HG03439 (cell line): ENCODE measurements at regions not wholly inside any gene's neighbourhood (a gene's known extent, or its start where the extent isn't known, plus 50 kb on each side); places are given as distances from the start of the nearest gene placed in this dataset.
"Not testable (repeated sequence)": the region's sequence is repeated elsewhere in the genome, so short reads cannot be mapped to it uniquely, and the experiment has no call there.

Source experiments
- ATAC-seq: cut with Tn5 transposase; IDR thresholded peaks from one replicate; pipeline ENCODE4 v1.9.1; 2021; ENCODE audit warnings: mild to moderate bottlenecking, moderate library complexity; ENCODE audit not compliant: unreplicated experiment

GRCh38 chr9:26176628-26177027, 498.4 kb upstream of the TUSC1 start:
- no peak for ATAC-seq

DNA sequence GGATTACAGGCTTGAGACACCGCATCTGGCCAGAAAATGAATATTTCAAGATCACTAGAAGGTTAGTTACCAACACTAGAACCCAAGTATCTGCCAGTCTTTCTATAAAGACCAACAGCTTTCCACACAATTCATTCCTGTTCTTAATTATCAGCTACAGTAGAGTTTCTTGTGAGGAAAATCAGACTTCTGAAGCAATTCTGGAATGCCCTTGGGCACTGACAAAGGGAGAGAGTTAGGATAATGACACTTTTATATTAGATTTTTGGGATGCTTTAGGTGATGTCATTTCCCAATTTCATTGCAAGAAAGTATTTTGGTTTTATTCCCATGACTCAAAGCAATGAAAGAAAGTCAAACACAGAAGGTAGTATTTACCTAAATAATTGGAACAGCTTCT, 497.0 kb upstream of the TUSC1 start:
- ATAC-seq, result no peak

GRCh38 chr9:26172301-26172700, 494.1 kb upstream of the TUSC1 start:
- ATAC-seq, result no peak

GRCh38 chr9:26171691-26172090, 493.4 kb upstream of the TUSC1 start:
- ATAC-seq, result no peak

DNA sequence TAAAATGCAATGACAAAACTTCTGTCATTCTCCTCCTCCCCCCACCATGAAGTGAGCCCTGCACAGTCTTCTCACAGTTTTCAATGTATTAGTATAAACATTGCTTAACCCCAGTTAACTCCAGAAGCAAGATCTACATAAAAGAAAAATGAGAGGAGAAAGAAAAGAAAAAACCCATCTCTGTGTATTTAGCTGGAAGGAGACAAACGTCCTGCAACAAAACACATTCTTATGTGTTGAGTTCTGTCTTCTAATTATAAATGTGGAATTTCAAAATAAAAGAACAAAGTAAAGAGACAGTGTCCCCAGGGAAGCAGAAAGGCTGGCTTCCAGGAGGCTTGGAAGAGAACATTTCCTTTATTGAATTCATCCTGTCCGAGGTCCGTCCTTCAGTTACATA, 491.9 kb upstream of the TUSC1 start:
- ATAC-seq, result no peak

GRCh38 chr9:26169708-26170107, 491.5 kb upstream of the TUSC1 start:
- no peak for ATAC-seq

GRCh38 chr9:26166537-26166936, 488.3 kb upstream of the TUSC1 start:
- ATAC-seq, result no peak

GRCh38 chr9:26165426-26165825, 487.2 kb upstream of the TUSC1 start:
- no peak for ATAC-seq

DNA sequence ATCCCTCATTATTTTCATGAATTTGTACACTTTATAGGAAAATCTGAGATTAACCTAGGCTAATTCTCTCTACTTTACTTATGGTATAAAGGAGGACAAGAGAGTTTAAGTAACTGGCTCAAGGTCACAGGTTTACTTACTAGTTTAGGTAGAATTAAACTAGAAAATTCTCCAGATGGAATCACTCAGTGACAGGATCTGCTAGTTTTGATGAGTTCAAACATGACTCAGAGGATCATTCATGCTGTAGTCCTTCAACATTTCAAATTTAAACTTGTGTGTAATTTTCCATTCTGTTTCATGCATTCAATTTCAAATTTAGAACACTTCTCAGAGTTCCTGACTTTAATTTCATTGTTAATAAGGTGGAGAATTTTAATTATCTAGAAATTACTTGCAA, 485.7 kb upstream of the TUSC1 start:
- ATAC-seq, result no peak

DNA sequence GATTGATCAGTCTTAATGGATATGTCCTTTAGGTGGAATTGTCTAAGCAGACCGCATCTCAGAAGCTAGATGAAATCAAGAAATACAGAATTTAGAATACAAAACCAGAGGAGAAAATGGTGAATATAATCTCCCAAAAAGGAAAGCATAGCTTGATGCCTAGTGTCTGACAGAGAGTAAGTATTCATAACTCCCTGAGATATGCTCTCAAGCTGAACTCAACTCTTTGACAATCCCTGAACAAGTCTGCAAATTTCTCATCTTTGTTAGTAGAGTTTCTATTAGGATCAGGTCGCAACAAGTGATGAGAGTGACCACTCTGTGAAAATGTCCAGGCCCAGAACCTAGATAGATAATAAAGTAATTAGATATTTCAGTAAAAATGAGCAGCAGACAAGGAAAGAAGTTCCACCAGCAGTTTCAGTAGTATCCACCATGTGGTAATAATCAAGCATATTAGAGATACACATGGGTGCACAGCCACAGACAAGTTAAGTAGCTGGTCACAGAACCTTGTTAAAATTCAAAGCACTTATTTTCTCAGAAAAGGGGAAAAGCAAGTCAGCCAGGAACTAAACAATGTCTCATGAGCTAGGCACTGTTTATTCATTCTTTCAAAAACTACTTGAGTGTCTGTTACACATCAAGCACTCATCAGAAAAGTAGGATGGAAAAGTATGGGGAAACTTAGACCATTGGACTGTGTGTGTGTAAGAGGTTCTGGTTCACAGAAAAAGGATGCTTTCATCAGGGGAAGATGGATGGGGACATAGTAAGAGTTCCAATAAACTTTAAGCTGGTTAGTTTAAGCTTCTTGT, 481.5 kb upstream of the TUSC1 start:
- no peak for ATAC-seq

- ATAC-seq, result no peak
Measured at GRCh38 chr9:26158631-26159150, 480.4 kb upstream of the TUSC1 start.

DNA sequence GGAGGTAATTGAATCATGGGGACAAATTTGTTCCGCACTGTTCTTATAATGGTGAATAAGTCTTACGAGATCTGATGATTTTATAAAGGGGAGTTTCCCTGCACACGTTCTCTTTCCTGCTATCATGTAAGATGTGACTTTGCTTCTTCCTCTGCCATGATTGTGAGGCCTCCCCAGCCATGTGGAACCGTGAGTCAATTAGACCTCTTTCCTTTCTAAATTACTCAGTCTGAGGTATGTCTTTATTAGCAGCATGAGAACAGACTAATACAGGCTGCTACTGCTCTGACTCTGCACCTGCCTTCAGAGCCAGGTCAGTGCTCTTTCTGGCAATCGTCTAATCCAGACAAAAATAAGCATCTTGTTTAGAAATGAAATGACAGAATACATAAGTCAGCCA, 479.2 kb upstream of the TUSC1 start:
- ATAC-seq, result peak; percentile 93

- no peak for ATAC-seq
Measured at GRCh38 chr9:26152350-26152749, 474.1 kb upstream of the TUSC1 start.

GRCh38 chr9:26148128-26148527, 469.9 kb upstream of the TUSC1 start:
- ATAC-seq, result no peak

GRCh38 chr9:26145938-26146337, 467.7 kb upstream of the TUSC1 start:
- ATAC-seq, result no peak

DNA sequence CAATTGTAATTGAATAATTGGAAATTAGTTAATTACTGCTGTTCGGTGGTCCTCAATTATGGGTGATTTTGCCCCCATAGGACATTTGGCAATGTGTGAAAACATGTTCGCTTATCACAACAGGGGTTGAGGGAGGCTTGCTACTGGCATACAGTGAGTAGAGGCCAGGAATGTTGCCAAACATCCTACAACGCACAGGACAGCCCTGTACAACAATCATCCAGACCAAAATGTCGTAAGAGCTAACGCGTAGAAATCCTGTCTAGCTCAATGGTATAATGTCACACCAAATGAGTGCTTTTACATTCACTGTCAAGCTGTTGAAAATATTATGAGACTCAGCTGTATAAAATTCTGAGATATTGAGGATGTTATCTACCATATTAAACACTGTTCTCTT, 464.4 kb upstream of the TUSC1 start:
- ATAC-seq, result no peak

DNA sequence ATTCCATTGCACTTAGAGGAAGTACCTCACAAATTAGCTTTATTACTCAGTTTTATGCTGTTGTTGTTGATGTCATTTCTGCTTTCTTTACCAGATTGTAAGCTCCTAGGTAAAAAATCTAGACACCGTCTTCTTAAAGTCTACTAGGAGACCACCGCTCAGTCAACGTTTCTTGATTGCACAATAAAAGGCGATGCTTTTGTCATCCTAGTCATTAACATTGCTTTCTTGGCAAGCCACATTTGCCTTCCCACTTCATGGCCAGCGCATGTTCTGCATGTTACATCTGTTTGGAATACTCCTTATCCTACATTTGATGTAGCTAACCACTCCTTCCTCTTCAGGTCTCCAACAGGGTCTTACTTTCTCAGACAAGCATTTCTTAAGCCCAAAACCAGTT, 464.0 kb upstream of the TUSC1 start:
- ATAC-seq, result no peak

GRCh38 chr9:26133537-26133936, 455.3 kb upstream of the TUSC1 start:
- no peak for ATAC-seq

- ATAC-seq, result no peak
Measured at GRCh38 chr9:26132746-26133312, 454.6 kb upstream of the TUSC1 start.

DNA sequence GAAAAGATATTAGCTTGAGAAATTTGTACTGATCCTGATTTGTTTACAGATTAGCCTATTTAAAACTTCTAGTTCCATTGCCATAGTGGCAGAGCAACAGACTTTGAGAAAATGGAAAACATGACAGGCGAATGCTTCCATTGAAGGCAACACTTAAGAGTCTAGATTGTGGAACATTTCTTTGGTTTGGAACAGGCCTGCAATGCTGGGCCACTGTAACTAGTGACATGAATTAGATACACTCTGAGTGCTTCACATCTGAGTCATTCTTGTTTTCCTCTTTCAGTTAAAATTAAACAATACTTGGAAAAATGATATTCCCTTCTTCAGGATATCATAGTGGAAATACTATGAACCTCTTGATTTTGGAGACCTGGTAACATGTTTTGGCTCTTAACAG, 453.6 kb upstream of the TUSC1 start:
- ATAC-seq, result no peak

- no peak for ATAC-seq
Measured at GRCh38 chr9:26129217-26129616, 451.0 kb upstream of the TUSC1 start.

DNA sequence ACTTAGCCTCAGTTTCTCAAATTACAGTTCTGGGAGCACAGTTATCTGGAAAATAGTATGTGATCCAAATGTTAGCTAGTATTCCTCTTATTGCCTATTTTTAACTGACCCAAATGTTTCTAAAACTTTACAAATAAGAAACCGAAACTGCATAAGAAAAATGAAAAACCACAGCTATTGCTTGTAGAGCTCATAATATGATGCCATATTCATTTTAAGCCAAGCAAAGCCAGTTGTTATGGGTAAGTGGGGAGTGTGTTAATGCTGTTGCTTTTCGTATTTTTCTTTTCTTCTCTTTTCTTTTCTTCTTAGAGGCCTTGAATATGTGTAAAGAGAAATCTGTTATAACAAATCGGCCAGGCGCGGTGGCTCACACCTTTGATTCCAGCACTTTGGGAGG, 447.4 kb upstream of the TUSC1 start:
- ATAC-seq, result no peak

DNA sequence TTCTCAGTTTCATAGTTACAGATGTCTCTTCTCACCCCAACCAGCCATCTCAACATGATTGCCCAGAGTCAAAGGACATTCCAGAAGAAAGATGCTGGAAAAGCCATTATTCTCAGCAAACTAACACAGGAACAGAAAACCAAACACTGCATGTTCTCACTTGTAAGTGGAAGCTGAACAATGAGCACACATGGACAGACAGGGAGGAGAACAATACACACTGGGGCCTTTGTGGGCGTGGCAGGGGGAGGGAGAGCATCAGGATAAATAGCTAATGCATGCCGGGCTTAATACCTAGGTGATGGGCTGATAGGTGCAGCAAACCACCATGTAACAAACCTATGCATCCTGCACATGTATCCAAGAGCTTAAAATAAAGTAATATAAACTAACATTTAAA, 437.8 kb upstream of the TUSC1 start:
- not testable (repeated sequence) for ATAC-seq
